Transverse colon (tissue), 4 donors: ENCODE measurements at regions not wholly inside any gene's neighbourhood (a gene's known extent, or its start where the extent isn't known, plus 50 kb on each side); places are given as distances from the start of the nearest gene placed in this dataset.

Source experiments
- DNase-seq: peaks from one replicate; pipeline ENCODE4 v3.0.0-alpha.2; 2019
- H3K27ac ChIP-seq, 4 donors: fragments of 200-600 bp; sonication (generic); 2 replicates each; pipeline ENCODE4 v1.5.1; 2016 to 2018; ENCODE audit warnings: inconsistent platforms in 4 of 4
- H3K27me3 ChIP-seq: fragments of 200-600 bp; sonication (generic); 2 replicates; pipeline ENCODE4 v1.5.1; 2017; ENCODE audit warnings: inconsistent platforms
- H3K36me3 ChIP-seq, 4 donors: fragments of 200-600 bp; sonication (generic); 2 replicates each; pipeline ENCODE4 v1.5.1; 2017 to 2019; ENCODE audit warnings: inconsistent platforms in 4 of 4
- H3K4me1 ChIP-seq, 4 donors: fragments of 200-600 bp; sonication (generic); 2 replicates each; pipeline ENCODE4 v1.5.1; 2017 to 2020; ENCODE audit warnings: inconsistent platforms in 4 of 4
- H3K4me3 ChIP-seq, 4 donors: fragments of 200-600 bp; sonication (generic); 1 replicate in 1 of 4; 2 replicates in 3 of 4; pipeline versions ENCODE4 v1.5.1 to v1.6.1; 2017 to 2019; ENCODE audit warnings: inconsistent platforms in 4 of 4
- H3K9me3 ChIP-seq, 2 donors: fragments of 200-600 bp; sonication (generic); 2 replicates each; pipeline ENCODE4 v1.5.1; 2017 to 2019; ENCODE audit warnings: inconsistent platforms in 2 of 2
- EP300 ChIP-seq: sonication (generic); formaldehyde crosslinking; IDR thresholded peaks from one replicate; pipeline ENCODE4 v1.6.1; 2017; ENCODE audit warnings: antibody characterized with exemption, low read depth
- POLR2A ChIP-seq: fragments of 450-650 bp; IDR thresholded peaks from one replicate; pipeline ENCODE4 v1.6.1; 2016; ENCODE audit warnings: antibody characterized with exemption, mild to moderate bottlenecking, moderate library complexity
- POLR2AphosphoS5 ChIP-seq, 3 donors: sonication (generic); formaldehyde crosslinking; IDR thresholded peaks; one replicate each; pipeline ENCODE4 v1.6.1; 2016; ENCODE audit warnings: antibody characterized with exemption in 3 of 3
- WGBS, 2 donors: methylation state at CpG; one replicate each; pipeline ENCODE4 v1.1.5; 2018; ENCODE audit warnings: low coverage in 1 of 2; 5-methylcytosine and 5-hydroxymethylcytosine counted together
- in situ Hi-C, 4 donors: fragments of 200-750 bp; cut with MboI; loops; one replicate each; pipeline versions ENCODE4 v1.15.0 to v1.15.1; 2017; ENCODE audit warnings: low sequenced_read_pairs in 3 of 4, low pct_ligation_motif_present in 1 of 4, low pct_unique_long_range_greater_than_20kb in 1 of 4
- intact Hi-C: fragments of 100-400 bp; cut with DNase I; formaldehyde crosslinking; loops from one replicate; pipeline ENCODE4 v1.15.1; 2023; ENCODE audit warnings: low total_unique reads
- TF ChIP-seq, protein P1 (sequence below), 5 experiments: fragments of 200-600 bp in 3 of 5; fragments of 450-650 bp in 2 of 5; sonication (generic) in 3 of 5; IDR thresholded peaks; 1 replicate in 2 of 5; 2 replicates in 3 of 5; pipeline ENCODE4 v1.5.1; 2016 to 2017; ENCODE audit warnings: antibody characterized with exemption in 5 of 5, inconsistent platforms in 3 of 5, mild to moderate bottlenecking in 2 of 5, moderate library complexity in 1 of 5

DNA sequence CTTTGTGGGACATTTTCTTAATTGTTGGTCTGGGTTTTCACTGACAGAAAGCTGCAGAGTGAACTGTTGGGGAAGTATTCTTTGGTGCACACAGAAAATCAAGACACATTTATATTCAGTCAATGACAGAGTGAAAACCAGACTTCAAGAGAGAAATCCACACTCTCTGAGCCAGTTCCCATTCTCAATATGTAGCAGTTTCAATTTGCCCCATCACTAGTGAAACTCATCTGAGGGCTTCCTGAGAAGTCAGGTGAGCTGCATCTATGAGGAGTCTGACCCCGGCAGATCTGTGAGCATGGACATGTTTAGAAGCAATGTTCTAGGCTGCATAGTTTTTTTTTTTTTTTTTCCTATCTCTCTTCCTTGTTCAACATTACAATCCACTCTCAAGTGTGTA lies 163.7 kb upstream of the AHR start:
- no peak overlapping the region for H3K4me3 ChIP-seq
- H3K4me1 ChIP-seq: peaks cover 0 to 5% (median 1%) of the 10 kb centered on the region in 4 donors
- intact Hi-C loops: no loop called here
- H3K27me3 ChIP-seq: no peaks in the 10 kb centered on the region
- in situ Hi-C loops: no loop called here
- H3K36me3 ChIP-seq: no peaks in the 10 kb centered on the region
- WGBS, 2 donors: 63 to 91% methylated on average over 1 of the region's 1 CpG
- no peaks in the 10 kb centered on the region for H3K9me3 ChIP-seq
- DNase-seq: no peak
- H3K27ac ChIP-seq: no peak overlapping the region
- TF ChIP-seq EP300: no peak
- TF ChIP-seq, protein P1, sequence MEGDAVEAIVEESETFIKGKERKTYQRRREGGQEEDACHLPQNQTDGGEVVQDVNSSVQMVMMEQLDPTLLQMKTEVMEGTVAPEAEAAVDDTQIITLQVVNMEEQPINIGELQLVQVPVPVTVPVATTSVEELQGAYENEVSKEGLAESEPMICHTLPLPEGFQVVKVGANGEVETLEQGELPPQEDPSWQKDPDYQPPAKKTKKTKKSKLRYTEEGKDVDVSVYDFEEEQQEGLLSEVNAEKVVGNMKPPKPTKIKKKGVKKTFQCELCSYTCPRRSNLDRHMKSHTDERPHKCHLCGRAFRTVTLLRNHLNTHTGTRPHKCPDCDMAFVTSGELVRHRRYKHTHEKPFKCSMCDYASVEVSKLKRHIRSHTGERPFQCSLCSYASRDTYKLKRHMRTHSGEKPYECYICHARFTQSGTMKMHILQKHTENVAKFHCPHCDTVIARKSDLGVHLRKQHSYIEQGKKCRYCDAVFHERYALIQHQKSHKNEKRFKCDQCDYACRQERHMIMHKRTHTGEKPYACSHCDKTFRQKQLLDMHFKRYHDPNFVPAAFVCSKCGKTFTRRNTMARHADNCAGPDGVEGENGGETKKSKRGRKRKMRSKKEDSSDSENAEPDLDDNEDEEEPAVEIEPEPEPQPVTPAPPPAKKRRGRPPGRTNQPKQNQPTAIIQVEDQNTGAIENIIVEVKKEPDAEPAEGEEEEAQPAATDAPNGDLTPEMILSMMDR (IDR thresholded peaks at IDR 0.05): no peak
- TF ChIP-seq POLR2AphosphoS5 (IDR thresholded peaks at IDR 0.05): no peak
- TF ChIP-seq POLR2A: no peak

DNA sequence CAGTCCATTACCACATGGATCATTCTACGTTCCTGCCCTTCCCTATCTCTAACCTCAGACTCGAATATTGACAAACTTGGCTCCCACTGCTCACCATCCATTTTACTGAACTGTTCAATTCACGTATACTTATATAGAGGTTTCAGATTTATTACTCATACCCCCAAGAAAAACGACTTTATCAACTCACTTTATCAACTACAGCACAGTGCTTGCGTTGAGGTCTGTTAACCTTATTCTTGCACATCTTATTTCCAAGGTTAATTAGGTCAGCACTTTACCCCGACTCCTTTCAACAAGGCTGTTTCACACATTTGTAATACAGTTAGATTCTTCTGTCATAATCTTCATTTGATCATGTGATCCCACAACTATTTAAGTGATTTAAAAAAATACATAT lies 162.3 kb upstream of the AHR start:
- no peak overlapping the region for H3K27ac ChIP-seq
- no peaks in the 10 kb centered on the region for H3K9me3 ChIP-seq
- intact Hi-C loops: no loop called here
- DNase-seq: no peak
- no peak for TF ChIP-seq EP300
- no peak for TF ChIP-seq POLR2A
- TF ChIP-seq, protein P1 (IDR thresholded peaks at IDR 0.05): no peak
- no peak for TF ChIP-seq POLR2AphosphoS5 (IDR thresholded peaks at IDR 0.05)
- in situ Hi-C loops: no loop called here
- H3K27me3 ChIP-seq: no peaks in the 10 kb centered on the region
- no peaks in the 10 kb centered on the region for H3K36me3 ChIP-seq
- 87 to 94% methylated on average over 6 of the region's 6 CpGs for WGBS, 2 donors
- H3K4me1 ChIP-seq: peaks cover 0 to 5% (median 2%) of the 10 kb centered on the region in 4 donors
- no peak overlapping the region for H3K4me3 ChIP-seq

DNA sequence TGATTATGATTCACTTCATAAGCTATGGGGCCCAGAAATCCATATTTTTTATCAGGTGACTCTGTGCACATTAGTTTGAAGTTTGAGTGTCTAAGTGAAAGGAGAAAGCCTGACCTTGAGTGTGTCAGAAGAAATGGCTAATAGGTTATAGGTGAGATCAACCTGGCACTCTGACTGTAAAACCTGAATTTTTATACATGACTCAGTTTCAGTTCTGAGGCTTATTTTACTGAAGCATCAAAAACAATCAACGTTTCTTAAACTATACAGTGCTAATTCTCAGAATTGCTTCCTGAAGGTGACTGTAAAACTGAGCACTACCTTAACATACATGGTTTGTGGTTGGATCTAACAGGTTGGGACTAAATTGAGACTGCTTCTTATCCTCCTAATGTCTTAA lies 159.4 kb upstream of the AHR start:
- H3K4me3 ChIP-seq: no peak overlapping the region
- H3K27ac ChIP-seq: peak overlapping the region in 2 of 4 donors; percentile 21
- TF ChIP-seq, protein P1 (IDR thresholded peaks at IDR 0.05): no peak
- TF ChIP-seq POLR2A (no peak), POLR2AphosphoS5 (IDR thresholded peaks at IDR 0.05) (no peak), EP300 (no peak)
- peaks cover 0 to 20% (median 7%) of the 10 kb centered on the region in 4 donors for H3K4me1 ChIP-seq
- no peaks in the 10 kb centered on the region for H3K27me3 ChIP-seq
- H3K36me3 ChIP-seq: no peaks in the 10 kb centered on the region
- no peak for DNase-seq
- WGBS, 2 donors: 18 to 25% methylated on average over 1 of the region's 1 CpG
- H3K9me3 ChIP-seq: no peaks in the 10 kb centered on the region
- in situ Hi-C loops (no loop called here), intact Hi-C loops (no loop called here)

DNA sequence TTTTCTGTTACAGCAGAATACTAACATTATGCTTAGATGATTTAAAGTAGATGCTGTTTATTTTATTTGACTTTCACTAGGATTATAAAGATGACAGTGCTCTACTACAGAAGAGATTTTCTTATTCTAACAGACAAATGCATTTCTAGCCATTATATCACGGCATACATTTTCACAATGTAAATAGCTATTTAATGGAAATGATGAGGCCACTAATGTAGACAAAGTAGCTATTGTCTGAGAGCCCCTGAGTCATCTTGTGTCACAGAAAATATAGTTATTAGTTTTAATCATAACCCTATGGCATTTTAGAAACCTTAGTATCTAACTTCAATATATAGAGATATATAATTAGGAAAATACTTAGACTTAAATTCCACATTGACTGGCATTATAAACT lies 158.0 kb upstream of the AHR start:
- Histone ChIP-seq H3K36me3 (no peaks in the 10 kb centered on the region), H3K4me3 (no peak overlapping the region), H3K4me1 (peaks cover 0 to 20% (median 7%) of the 10 kb centered on the region in 4 donors), H3K9me3 (no peaks in the 10 kb centered on the region), H3K27me3 (no peaks in the 10 kb centered on the region), H3K27ac (no peak overlapping the region)
- TF ChIP-seq POLR2A (no peak), POLR2AphosphoS5 (IDR thresholded peaks at IDR 0.05) (no peak), EP300 (no peak)
- TF ChIP-seq, protein P1 (IDR thresholded peaks at IDR 0.05): no peak
- DNase-seq: no peak
- 60 to 73% methylated on average over 1 of the region's 1 CpG for WGBS, 2 donors
- in situ Hi-C loops: no loop called here
- intact Hi-C loops: no loop called here
